IPS-18a (cell line): ENCODE measurements at regions not wholly inside any gene's neighbourhood (a gene's known extent, or its start where the extent isn't known, plus 50 kb on each side); places are given as distances from the start of the nearest gene placed in this dataset.
A peak's percentile ranks its signal among the peaks of the same experiment; 100 is the strongest.

Experiments used
- H3K27ac ChIP-seq: one replicate; pipeline ENCODE4 v1.5.1; 2013; ENCODE audit warnings: low read length
- H3K27me3 ChIP-seq: one replicate; pipeline ENCODE4 v1.6.1; 2013; ENCODE audit warnings: mild to moderate bottlenecking, low read length; ENCODE audit not compliant: control insufficient read depth, insufficient read depth
- H3K36me3 ChIP-seq: one replicate; pipeline ENCODE4 v1.6.1; 2013; ENCODE audit warnings: low read depth, low read length; ENCODE audit not compliant: control insufficient read depth
- H3K4me1 ChIP-seq: one replicate; pipeline ENCODE4 v1.6.1; 2013; ENCODE audit warnings: low read depth, low read length; ENCODE audit not compliant: control insufficient read depth
- H3K4me3 ChIP-seq: one replicate; pipeline ENCODE4 v1.5.1; 2013; ENCODE audit warnings: low read length
- H3K9ac ChIP-seq: one replicate; pipeline ENCODE4 v1.6.1; 2013; ENCODE audit warnings: mild to moderate bottlenecking, low read length, moderate library complexity
- H3K9me3 ChIP-seq: one replicate; pipeline ENCODE4 v1.6.1; 2013; ENCODE audit warnings: low read depth, low read length; ENCODE audit not compliant: control insufficient read depth

DNA sequence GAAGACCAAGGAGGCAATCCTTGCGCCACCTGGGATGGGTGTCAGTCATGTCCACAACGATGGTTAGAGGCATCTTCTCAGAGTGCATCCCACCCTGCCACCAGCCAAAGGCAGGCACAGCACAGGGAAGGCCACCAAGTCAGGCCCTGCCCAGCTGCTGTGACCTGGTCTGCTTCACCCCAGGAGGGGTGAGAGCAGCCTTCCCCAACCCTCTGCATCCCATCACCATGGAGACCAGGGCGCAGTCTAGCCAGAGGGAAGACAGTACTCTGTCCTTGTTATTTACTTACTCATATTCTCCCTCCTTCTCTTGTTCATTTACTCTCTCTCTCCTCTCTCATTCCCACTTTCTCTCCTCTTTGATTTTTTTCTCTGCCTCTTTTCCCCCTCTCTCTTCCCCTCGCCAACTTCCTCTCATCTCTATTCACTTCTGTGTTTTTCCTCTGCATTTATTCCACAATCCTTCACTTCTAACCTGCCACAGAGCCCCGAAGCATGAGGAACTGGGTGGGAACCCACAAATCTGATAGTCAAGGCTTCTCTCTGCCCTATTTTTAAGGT is 749.4 kb downstream of the UQCRFS1 start:
- Histone ChIP-seq H3K9me3 (no peaks in the 10 kb centered on the region), H3K27me3 (no peaks in the 10 kb centered on the region), H3K4me3 (no peak overlapping the region), H3K9ac (no peak overlapping the region), H3K36me3 (no peaks in the 10 kb centered on the region), H3K27ac (no peak overlapping the region), H3K4me1 (peaks cover 2% of the 10 kb centered on the region)

DNA sequence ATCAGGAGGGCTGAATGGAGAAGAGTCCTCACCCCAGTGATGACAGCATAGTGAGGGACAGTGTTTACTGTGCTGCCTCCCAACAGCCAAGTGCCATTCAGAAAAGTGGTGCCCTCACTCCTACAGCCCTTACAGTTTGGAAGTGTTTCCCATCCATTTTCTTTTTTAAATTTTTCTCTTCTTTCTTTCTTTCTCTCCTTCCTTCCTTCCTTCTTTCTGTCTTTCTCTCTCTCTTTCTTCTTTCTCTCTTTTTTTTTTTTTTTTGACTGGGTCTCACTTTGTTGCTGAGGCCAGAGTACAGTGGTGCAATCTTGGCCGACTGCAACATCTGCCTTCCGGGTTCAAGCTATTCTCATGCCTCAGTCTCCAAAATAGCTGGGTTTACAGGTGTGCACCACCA is 755.3 kb downstream of the UQCRFS1 start:
- Histone ChIP-seq H3K27me3 (no peaks in the 10 kb centered on the region), H3K4me1 (peaks cover 5% of the 10 kb centered on the region), H3K4me3 (no peak overlapping the region), H3K27ac (no peak overlapping the region), H3K9me3 (no peaks in the 10 kb centered on the region), H3K36me3 (no peaks in the 10 kb centered on the region), H3K9ac (no peak overlapping the region)

DNA sequence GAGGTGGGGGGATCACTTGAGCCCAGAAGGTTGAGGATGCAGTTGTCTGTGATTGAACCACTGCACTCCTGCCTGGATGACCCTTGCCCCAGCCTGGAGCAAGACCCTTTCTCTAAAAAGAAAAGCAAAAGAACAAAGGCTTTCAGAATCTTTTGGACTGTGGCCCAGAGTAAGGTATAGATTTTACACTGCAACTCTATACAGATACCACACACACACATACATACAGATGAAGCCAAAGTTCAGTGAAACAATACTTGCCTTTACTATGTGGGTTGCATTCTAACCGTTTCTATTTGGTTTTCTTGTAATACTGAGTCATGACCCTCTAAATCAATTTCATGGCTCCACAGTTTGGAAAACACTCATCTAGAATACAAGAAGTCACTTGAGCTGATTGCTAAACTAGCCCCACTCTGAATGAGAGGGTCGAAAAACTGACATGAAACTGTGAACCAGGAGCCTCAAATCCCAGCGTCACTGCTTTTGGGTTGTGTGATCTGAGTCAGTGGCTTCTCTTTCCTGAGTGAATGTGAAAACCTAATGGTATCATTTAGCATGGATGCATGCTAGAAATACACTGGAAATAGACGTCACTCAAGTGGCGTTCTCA is 756.1 kb downstream of the UQCRFS1 start:
- Histone ChIP-seq H3K27ac (no peak overlapping the region), H3K27me3 (no peaks in the 10 kb centered on the region), H3K4me1 (peaks cover 5% of the 10 kb centered on the region), H3K4me3 (no peak overlapping the region), H3K9me3 (no peaks in the 10 kb centered on the region), H3K9ac (no peak overlapping the region), H3K36me3 (no peaks in the 10 kb centered on the region)

DNA sequence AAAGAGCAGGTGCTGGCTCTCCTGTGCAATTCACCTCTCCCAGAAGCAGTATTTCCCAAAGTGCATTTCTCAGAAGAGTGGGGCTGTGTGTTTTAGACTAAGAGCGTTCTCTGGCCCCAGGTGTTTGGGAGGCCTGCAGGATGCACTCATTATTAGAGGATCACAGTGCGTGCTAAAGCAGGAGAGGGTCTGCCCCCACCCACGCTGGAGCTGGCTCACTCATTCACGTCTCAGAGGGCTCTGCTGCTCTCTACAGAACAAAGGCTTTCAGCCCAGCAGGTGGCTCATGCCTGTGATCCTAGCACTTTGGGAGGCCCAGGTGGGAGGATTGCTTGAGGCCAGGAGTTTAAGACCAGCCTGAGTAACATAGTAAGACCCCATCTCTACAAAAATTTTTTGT is 756.7 kb downstream of the UQCRFS1 start:
- Histone ChIP-seq H3K4me3 (no peak overlapping the region), H3K9ac (no peak overlapping the region), H3K36me3 (no peaks in the 10 kb centered on the region), H3K4me1 (peaks cover 5% of the 10 kb centered on the region), H3K27ac (no peak overlapping the region), H3K27me3 (no peaks in the 10 kb centered on the region), H3K9me3 (no peaks in the 10 kb centered on the region)

DNA sequence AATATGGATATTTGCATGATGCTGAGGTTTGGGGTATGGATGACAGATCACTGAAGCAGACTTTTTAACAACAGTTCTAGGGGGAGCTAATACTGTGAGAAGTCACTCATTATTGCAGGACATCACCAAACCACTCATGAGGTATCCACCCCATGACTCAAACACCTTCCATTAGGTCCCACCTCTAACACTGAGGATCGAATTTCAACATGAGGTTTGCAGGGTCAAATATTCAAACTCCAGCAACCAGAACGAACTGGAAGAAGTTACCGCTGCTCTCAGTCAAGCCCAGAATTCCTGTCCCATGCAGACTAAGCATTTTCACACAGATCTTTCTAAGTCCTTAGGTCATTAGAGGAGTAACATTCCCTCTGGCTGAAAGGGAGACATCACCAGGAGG is 758.9 kb downstream of the UQCRFS1 start:
- Histone ChIP-seq H3K4me3 (no peak overlapping the region), H3K27ac (no peak overlapping the region), H3K36me3 (no peaks in the 10 kb centered on the region), H3K9ac (no peak overlapping the region), H3K9me3 (no peaks in the 10 kb centered on the region), H3K27me3 (no peaks in the 10 kb centered on the region), H3K4me1 (peaks cover 5% of the 10 kb centered on the region)

DNA sequence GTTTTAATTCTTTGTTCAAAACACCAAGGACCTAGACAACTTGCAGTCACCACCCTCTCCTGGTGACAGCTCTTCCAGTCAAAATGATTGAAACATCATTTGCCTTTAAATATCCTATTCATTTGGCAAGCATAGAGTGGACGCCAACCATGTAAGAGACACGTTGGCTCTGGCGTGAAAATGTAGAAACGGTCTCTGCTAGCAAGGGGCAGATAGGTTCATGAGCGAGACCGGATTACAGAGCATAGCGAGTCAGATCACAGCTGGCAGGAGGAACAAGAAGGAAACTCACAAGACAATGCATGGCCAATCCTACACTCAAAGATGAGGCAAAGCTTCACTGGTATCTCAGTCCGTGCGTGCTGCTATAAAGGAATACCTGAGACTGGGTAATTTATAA is 759.5 kb downstream of the UQCRFS1 start:
- no peaks in the 10 kb centered on the region for H3K36me3 ChIP-seq
- H3K27me3 ChIP-seq = no peaks in the 10 kb centered on the region
- peaks cover 5% of the 10 kb centered on the region for H3K4me1 ChIP-seq
- H3K9me3 ChIP-seq = no peaks in the 10 kb centered on the region
- H3K9ac ChIP-seq = no peak overlapping the region
- H3K27ac ChIP-seq = no peak overlapping the region
- no peak overlapping the region for H3K4me3 ChIP-seq

DNA sequence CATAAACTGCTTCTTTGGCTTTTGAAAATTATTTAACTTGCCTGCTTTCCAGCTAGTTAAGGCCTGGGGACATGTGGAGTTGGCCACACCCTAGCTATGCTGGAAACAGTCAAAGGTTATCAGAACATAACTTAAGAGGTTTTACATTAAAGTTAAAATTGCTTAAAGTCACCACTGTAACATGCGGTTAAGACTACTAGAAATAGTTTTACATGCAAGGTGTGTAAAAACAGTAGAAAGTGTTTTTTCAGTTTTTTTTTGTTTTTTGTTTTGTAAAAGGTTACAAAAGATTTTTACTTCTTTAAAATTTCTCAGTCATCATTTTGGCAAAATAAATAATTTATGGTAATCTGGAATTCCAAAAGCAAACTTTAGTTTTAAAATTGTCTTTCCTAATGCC is 763.1 kb downstream of the UQCRFS1 start:
- no peaks in the 10 kb centered on the region for H3K27me3 ChIP-seq
- no peaks in the 10 kb centered on the region for H3K36me3 ChIP-seq

DNA sequence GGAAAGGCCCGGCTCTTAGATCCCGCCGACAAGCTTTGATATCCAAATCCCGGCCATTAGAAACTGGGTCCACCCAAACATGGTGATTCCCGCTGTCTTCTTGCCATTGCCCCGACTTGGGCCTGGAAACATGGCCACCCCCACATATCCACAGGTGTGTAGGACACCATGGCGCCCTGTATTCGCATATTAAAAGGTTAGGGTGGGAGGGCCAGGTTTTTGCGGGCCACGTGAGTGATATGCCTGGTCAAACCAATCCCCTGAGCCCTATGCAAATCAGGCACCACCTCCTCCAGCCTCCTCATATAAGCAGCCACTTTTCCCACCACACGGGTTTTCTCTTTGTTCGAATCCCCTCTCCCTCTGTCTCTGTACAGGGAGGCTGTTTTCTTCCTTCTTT is 766.4 kb downstream of the UQCRFS1 start:
- Histone ChIP-seq H3K4me3 (peak overlapping the region; percentile 25), H3K36me3 (no peaks in the 10 kb centered on the region), H3K9ac (peak overlapping the region; percentile 55), H3K4me1 (peaks cover 38% of the 10 kb centered on the region), H3K9me3 (no peaks in the 10 kb centered on the region), H3K27me3 (no peaks in the 10 kb centered on the region), H3K27ac (peak overlapping the region; percentile 88)

More for the DNA sequence above, 763.1 kb downstream of the UQCRFS1 start:
- Histone ChIP-seq H3K9ac (no peak overlapping the region), H3K27ac (no peak overlapping the region), H3K4me3 (no peak overlapping the region), H3K9me3 (no peaks in the 10 kb centered on the region), H3K4me1 (peaks cover 35% of the 10 kb centered on the region)

DNA sequence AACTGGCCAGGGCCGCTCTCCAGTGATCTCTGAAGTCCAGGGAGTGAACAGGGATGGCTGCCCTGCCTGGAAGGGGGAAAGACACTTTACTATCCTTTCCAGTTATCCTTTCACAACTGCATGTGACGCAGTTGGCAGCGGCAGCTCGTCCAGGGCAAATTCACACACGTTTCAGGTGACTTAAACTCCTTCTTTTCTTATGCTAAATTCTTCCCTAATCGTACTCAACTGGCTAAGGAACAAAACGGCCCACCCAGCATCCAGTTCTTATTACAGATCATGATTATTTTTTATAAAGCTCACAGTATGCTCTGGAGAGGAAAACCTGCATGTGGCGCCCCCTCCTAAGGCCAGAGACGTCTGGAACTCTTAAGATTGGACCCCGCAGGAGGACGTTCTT is 767.1 kb downstream of the UQCRFS1 start:
- Histone ChIP-seq H3K36me3 (no peaks in the 10 kb centered on the region), H3K9ac (no peak overlapping the region), H3K27me3 (no peaks in the 10 kb centered on the region), H3K4me3 (no peak overlapping the region), H3K9me3 (no peaks in the 10 kb centered on the region), H3K4me1 (peaks cover 38% of the 10 kb centered on the region), H3K27ac (no peak overlapping the region)

DNA sequence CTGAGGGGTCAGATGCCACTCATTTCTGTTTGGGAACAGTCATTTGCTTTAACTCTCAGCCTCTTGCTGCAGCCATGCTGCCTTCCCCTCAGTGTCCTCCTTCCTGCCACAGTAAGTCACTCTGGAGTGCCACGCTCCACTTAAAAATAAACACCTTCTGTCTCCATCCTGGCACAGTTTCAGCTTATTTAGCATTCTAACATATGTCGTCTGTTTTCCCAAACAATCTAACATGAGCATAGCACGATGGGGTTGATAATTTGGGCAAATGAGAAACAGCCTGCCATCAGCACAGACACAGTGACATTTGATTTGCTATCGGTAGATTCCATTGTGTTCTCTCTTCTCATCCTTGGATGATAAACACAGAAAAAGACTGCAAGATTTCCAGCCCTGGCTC is 768.6 kb downstream of the UQCRFS1 start:
- no peak overlapping the region for H3K4me3 ChIP-seq
- no peaks in the 10 kb centered on the region for H3K36me3 ChIP-seq
- no peak overlapping the region for H3K9ac ChIP-seq
- no peak overlapping the region for H3K27ac ChIP-seq
- H3K4me1 ChIP-seq = peaks cover 38% of the 10 kb centered on the region
- H3K27me3 ChIP-seq = no peaks in the 10 kb centered on the region
- no peaks in the 10 kb centered on the region for H3K9me3 ChIP-seq

DNA sequence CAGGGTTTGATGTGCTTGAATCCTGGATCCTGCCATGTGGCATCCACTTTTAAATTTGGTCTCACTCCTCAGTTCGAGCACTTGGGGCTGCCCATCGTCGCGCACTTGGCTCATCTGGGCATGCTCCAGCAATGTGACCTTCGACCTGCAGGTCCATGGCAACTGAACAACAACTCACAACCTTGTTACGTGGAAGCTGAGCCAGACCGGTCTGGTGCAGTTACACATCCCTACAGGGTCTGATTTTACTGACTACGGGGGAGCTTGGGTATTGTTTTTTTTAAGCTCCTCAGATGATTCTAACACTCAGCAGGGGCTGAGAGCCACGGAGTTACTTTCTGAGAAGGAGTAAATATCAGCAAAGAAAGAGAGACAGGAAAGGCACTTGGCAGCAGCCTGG is 769.6 kb downstream of the UQCRFS1 start:
- Histone ChIP-seq H3K36me3 (no peaks in the 10 kb centered on the region), H3K4me3 (no peak overlapping the region), H3K27ac (no peak overlapping the region), H3K4me1 (peaks cover 38% of the 10 kb centered on the region), H3K9me3 (no peaks in the 10 kb centered on the region), H3K27me3 (no peaks in the 10 kb centered on the region), H3K9ac (no peak overlapping the region)
